HUES64 (cell line): ENCODE measurements at regions not wholly inside any gene's neighbourhood (a gene's known extent, or its start where the extent isn't known, plus 50 kb on each side); places are given as distances from the start of the nearest gene placed in this dataset.

Experiments used
- H3K27ac ChIP-seq: 2 replicates; pipeline ENCODE4 v1.7.0; 2013; ENCODE audit warnings: low read depth, low read length, inconsistent platforms
- H3K27me3 ChIP-seq: 2 replicates; pipeline ENCODE4 v1.6.1; 2013; ENCODE audit warnings: mild to moderate bottlenecking, low read length; ENCODE audit not compliant: insufficient read depth
- H3K36me3 ChIP-seq: 2 replicates; pipeline ENCODE4 v1.6.1; 2013; ENCODE audit warnings: mild to moderate bottlenecking, low read length; ENCODE audit not compliant: insufficient read depth
- H3K4me1 ChIP-seq: 2 replicates; pipeline ENCODE4 v1.6.1; 2013; ENCODE audit warnings: mild to moderate bottlenecking, low read length, moderate library complexity; ENCODE audit not compliant: insufficient read depth
- H3K4me3 ChIP-seq: 2 replicates; pipeline ENCODE4 v1.5.1; 2013; ENCODE audit warnings: mild to moderate bottlenecking, low read length, moderate library complexity
- H3K9ac ChIP-seq: 2 replicates; pipeline ENCODE4 v1.6.1; 2013; ENCODE audit warnings: mild to moderate bottlenecking, low read depth, low read length
- H3K9me3 ChIP-seq: 2 replicates; pipeline ENCODE4 v1.6.1; 2013; ENCODE audit warnings: low read depth, low read length; ENCODE audit not compliant: insufficient read depth
- WGBS: fragments of 150-250, 120-280 bp; methylation state at CpG from one replicate; pipeline ENCODE4 v1.1.7; 2013; ENCODE audit warnings: missing lambda C conversion rate; 5-methylcytosine and 5-hydroxymethylcytosine counted together

- H3K4me3 ChIP-seq, result no peak overlapping the region
- peaks cover 7% of the 10 kb centered on the region for H3K4me1 ChIP-seq
- peak overlapping the region; percentile 7; the same call in 1 of the 2 replicates for H3K9ac ChIP-seq
- WGBS, result 58% methylated on average over 8 of the region's 8 CpGs
- no peaks in the 10 kb centered on the region for H3K9me3 ChIP-seq
- no peak overlapping the region for H3K27ac ChIP-seq
- H3K27me3 ChIP-seq, result no peaks in the 10 kb centered on the region
- H3K36me3 ChIP-seq, result no peaks in the 10 kb centered on the region
Measured at GRCh38 chr6:47097092-47097945, 55.2 kb upstream of the ADGRF1 start.

- no peak overlapping the region for H3K27ac ChIP-seq
- no peaks in the 10 kb centered on the region for H3K27me3 ChIP-seq
- no peaks in the 10 kb centered on the region for H3K9me3 ChIP-seq
- no peaks in the 10 kb centered on the region for H3K36me3 ChIP-seq
- 90% methylated on average over 9 of the region's 9 CpGs for WGBS
- H3K4me1 ChIP-seq, result peaks cover 7% of the 10 kb centered on the region
- no peak overlapping the region for H3K4me3 ChIP-seq
- no peak overlapping the region for H3K9ac ChIP-seq
Measured at GRCh38 chr6:47096211-47096895, 54.2 kb upstream of the ADGRF1 start.

- H3K27ac ChIP-seq, result no peak overlapping the region
- peaks cover 7% of the 10 kb centered on the region for H3K4me1 ChIP-seq
- H3K9ac ChIP-seq, result no peak overlapping the region
- no peak overlapping the region for H3K4me3 ChIP-seq
- WGBS, result 77% methylated on average over 3 of the region's 3 CpGs
- no peaks in the 10 kb centered on the region for H3K9me3 ChIP-seq
- no peaks in the 10 kb centered on the region for H3K36me3 ChIP-seq
- H3K27me3 ChIP-seq, result no peaks in the 10 kb centered on the region
Measured at GRCh38 chr6:47094241-47094925, 52.3 kb upstream of the ADGRF1 start.

GRCh38 chr6:47093169-47093568 lies 51.0 kb upstream of the ADGRF1 start:
- H3K9me3 ChIP-seq, result no peaks in the 10 kb centered on the region
- H3K4me1 ChIP-seq, result peaks cover 7% of the 10 kb centered on the region
- no peaks in the 10 kb centered on the region for H3K27me3 ChIP-seq
- H3K36me3 ChIP-seq, result no peaks in the 10 kb centered on the region
- 94% methylated on average over 5 of the region's 5 CpGs for WGBS
- H3K27ac ChIP-seq, result no peak overlapping the region
- no peak overlapping the region for H3K4me3 ChIP-seq
- H3K9ac ChIP-seq, result no peak overlapping the region

GRCh38 chr6:47091886-47092668 lies 49.9 kb upstream of the ADGRF1 start:
- WGBS, result 89% methylated on average over 4 of the region's 4 CpGs
- no peak overlapping the region for H3K4me3 ChIP-seq
- no peaks in the 10 kb centered on the region for H3K9me3 ChIP-seq
- H3K27ac ChIP-seq, result no peak overlapping the region
- no peaks in the 10 kb centered on the region for H3K27me3 ChIP-seq
- H3K4me1 ChIP-seq, result peaks cover 5% of the 10 kb centered on the region; the same call in 1 of the 2 replicates
- H3K9ac ChIP-seq, result no peak overlapping the region
- no peaks in the 10 kb centered on the region for H3K36me3 ChIP-seq
